ENCODE measurements at regions not wholly inside any gene's neighbourhood (a gene's known extent, or its start where the extent isn't known, plus 50 kb on each side); places are given as distances from the start of the nearest gene placed in this dataset.

DNA sequence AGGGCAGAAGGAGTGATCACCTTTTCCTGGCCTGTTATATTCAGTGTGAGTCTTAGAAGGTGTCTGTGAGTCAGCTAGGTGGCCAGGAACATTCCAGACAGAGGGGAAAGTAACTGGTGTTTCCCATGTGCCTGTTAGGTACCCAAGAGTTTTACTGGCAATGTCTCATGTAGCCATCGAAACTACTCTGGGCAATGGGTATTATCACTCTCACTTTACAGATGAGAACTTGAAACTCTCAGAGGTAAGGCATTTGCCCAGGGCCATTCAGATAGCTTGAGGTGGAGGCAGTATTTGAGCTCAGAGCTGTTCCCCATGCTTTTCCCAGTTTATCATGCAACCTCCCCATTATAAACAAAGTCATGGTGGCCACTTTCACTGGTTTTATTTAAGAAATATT lies 80.4 kb upstream of the NHS start:
- DNase-seq (ENCODE audit: low read depth, low spot score) (no peak), FAIRE-seq (no peak)
- no peak overlapping the region for H3K27ac ChIP-seq (ENCODE audit: control insufficient read depth, insufficient read depth, low read length)
- no peak overlapping the region for H2AFZ ChIP-seq (ENCODE audit: control insufficient read depth, low read length)
- no peaks in the 10 kb centered on the region for H3K9me1 ChIP-seq (ENCODE audit: control insufficient read depth, extremely low read depth, insufficient read depth, low read length)
- no peak for TF ChIP-seq EZH2 (IDR thresholded peaks at IDR 0.05; ENCODE audit: low read length)
- TF ChIP-seq, protein P1, sequence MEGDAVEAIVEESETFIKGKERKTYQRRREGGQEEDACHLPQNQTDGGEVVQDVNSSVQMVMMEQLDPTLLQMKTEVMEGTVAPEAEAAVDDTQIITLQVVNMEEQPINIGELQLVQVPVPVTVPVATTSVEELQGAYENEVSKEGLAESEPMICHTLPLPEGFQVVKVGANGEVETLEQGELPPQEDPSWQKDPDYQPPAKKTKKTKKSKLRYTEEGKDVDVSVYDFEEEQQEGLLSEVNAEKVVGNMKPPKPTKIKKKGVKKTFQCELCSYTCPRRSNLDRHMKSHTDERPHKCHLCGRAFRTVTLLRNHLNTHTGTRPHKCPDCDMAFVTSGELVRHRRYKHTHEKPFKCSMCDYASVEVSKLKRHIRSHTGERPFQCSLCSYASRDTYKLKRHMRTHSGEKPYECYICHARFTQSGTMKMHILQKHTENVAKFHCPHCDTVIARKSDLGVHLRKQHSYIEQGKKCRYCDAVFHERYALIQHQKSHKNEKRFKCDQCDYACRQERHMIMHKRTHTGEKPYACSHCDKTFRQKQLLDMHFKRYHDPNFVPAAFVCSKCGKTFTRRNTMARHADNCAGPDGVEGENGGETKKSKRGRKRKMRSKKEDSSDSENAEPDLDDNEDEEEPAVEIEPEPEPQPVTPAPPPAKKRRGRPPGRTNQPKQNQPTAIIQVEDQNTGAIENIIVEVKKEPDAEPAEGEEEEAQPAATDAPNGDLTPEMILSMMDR (optimal IDR thresholded peaks at IDR 0.05 in 1 of 3, IDR thresholded peaks at IDR 0.05 in 1 of 3, conservative IDR thresholded peaks at IDR 0.05 in 1 of 3; ENCODE audit: extremely low read depth in 1 of 3, insufficient read depth in 2 of 3, low read length in 3 of 3) = no peak
- dilution Hi-C loops (cut with MboI; ENCODE audit: extremely low pct_ligation_motif_present, low sequenced_read_pairs) = no loop called here
- no peaks in the 10 kb centered on the region for H3K36me3 ChIP-seq (ENCODE audit: control insufficient read depth in 2 of 2, extremely low read depth in 1 of 2, insufficient read depth in 2 of 2, low read length in 2 of 2)
- no peaks in the 10 kb centered on the region for H3K9me3 ChIP-seq (ENCODE audit: control insufficient read depth, low read depth, low read length)
- H3K27me3 ChIP-seq (ENCODE audit: control insufficient read depth, extremely low read depth, insufficient read depth, low read length) = no peaks in the 10 kb centered on the region
- no peaks in the 10 kb centered on the region for H3K4me1 ChIP-seq (ENCODE audit: control insufficient read depth, extremely low read depth, insufficient read depth, low read length)
- H3K4me2 ChIP-seq (ENCODE audit: control insufficient read depth, extremely low read depth, insufficient read depth, low read depth, low read length) = no peak overlapping the region
- no peaks in the 10 kb centered on the region for H4K20me1 ChIP-seq (ENCODE audit: control insufficient read depth, extremely low read depth, insufficient read depth, low read length)
- H3K79me2 ChIP-seq (ENCODE audit: control insufficient read depth, insufficient read depth, low read length) = no peaks in the 10 kb centered on the region
- H3K9ac ChIP-seq (ENCODE audit: control insufficient read depth, extremely low read depth, insufficient read depth, low read length) = no peak overlapping the region
- no peak overlapping the region for H3K4me3 ChIP-seq (ENCODE audit: control insufficient read depth in 2 of 3, extremely low read depth in 1 of 3, insufficient read depth in 2 of 3, low read depth in 1 of 3, low read length in 3 of 3)

DNA sequence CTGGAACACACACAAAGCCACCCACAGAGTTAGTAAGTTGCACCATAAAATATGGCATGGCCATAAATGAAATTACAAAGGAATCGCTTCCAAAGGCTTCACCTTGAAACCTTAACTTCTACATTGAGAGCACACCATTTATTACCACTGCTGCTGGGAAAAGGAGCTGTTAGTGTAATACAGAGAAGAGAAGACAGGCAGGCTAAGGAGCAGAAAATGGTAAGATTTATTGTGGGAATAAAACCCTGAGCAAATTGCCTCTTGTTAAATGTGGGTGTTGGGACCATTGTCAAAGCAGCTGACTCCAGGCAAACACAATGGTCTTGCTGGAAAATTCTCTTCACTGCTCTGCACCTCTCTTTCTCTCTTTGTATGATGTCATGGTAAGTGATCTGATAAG lies 79.2 kb upstream of the NHS start:
- no peaks in the 10 kb centered on the region for H3K9me1 ChIP-seq (ENCODE audit: control insufficient read depth, extremely low read depth, insufficient read depth, low read length)

More for the DNA sequence above, 79.2 kb upstream of the NHS start:
- TF ChIP-seq, protein P1 (optimal IDR thresholded peaks at IDR 0.05 in 1 of 3, IDR thresholded peaks at IDR 0.05 in 1 of 3, conservative IDR thresholded peaks at IDR 0.05 in 1 of 3; ENCODE audit: extremely low read depth in 1 of 3, insufficient read depth in 2 of 3, low read length in 3 of 3) = no peak
- no peak for TF ChIP-seq EZH2 (IDR thresholded peaks at IDR 0.05; ENCODE audit: low read length)
- H3K79me2 ChIP-seq (ENCODE audit: control insufficient read depth, insufficient read depth, low read length) = no peaks in the 10 kb centered on the region
- no peaks in the 10 kb centered on the region for H4K20me1 ChIP-seq (ENCODE audit: control insufficient read depth, extremely low read depth, insufficient read depth, low read length)
- no peak overlapping the region for H3K4me2 ChIP-seq (ENCODE audit: control insufficient read depth, extremely low read depth, insufficient read depth, low read depth, low read length)
- H2AFZ ChIP-seq (ENCODE audit: control insufficient read depth, low read length) = no peak overlapping the region
- no peaks in the 10 kb centered on the region for H3K4me1 ChIP-seq (ENCODE audit: control insufficient read depth, extremely low read depth, insufficient read depth, low read length)
- H3K4me3 ChIP-seq (ENCODE audit: control insufficient read depth in 2 of 3, extremely low read depth in 1 of 3, insufficient read depth in 2 of 3, low read depth in 1 of 3, low read length in 3 of 3) = no peak overlapping the region
- H3K27me3 ChIP-seq (ENCODE audit: control insufficient read depth, extremely low read depth, insufficient read depth, low read length) = no peaks in the 10 kb centered on the region
- H3K9me3 ChIP-seq (ENCODE audit: control insufficient read depth, low read depth, low read length) = no peaks in the 10 kb centered on the region
- dilution Hi-C loops (cut with MboI; ENCODE audit: extremely low pct_ligation_motif_present, low sequenced_read_pairs) = no loop called here
- FAIRE-seq (no peak), DNase-seq (ENCODE audit: low read depth, low spot score) (no peak)
- no peaks in the 10 kb centered on the region for H3K36me3 ChIP-seq (ENCODE audit: control insufficient read depth in 2 of 2, extremely low read depth in 1 of 2, insufficient read depth in 2 of 2, low read length in 2 of 2)
- no peak overlapping the region for H3K9ac ChIP-seq (ENCODE audit: control insufficient read depth, extremely low read depth, insufficient read depth, low read length)
- H3K27ac ChIP-seq (ENCODE audit: control insufficient read depth, insufficient read depth, low read length) = no peak overlapping the region
